A549 (cell line): ENCODE measurements at regions not wholly inside any gene's neighbourhood (a gene's known extent, or its start where the extent isn't known, plus 50 kb on each side); places are given as distances from the start of the nearest gene placed in this dataset.

ENCODE experiments used
- JUN ChIP-seq, 2 experiments: fragments of >200 bp; sonication (Bioruptor Twin); formaldehyde crosslinking; IDR thresholded peaks; 2 replicates in 1 of 2; 3 replicates in 1 of 2; pipeline ENCODE4 v1.6.1; 2016 to 2017
- NR3C1 ChIP-seq: fragments of >200 bp; sonication (Bioruptor Twin); formaldehyde crosslinking; IDR thresholded peaks from 3 replicates; pipeline ENCODE4 v1.6.1; 2017
- POLR2A ChIP-seq: IDR thresholded peaks from 2 replicates; pipeline ENCODE4 v1.6.1; 2012; ENCODE audit warnings: mild to moderate bottlenecking, low read length
- RAD21 ChIP-seq, 2 experiments: fragments of >200 bp in 1 of 2; sonication (Bioruptor Twin) in 1 of 2; formaldehyde crosslinking in 1 of 2; IDR thresholded peaks in 1 of 2; conservative IDR thresholded peaks in 1 of 2; 2 replicates in 1 of 2; 3 replicates in 1 of 2; pipeline ENCODE4 v1.6.1; 2012 to 2018; ENCODE audit warnings: inconsistent platforms in 1 of 2
- ZFP36 ChIP-seq: fragments of 450-650 bp; IDR thresholded peaks from 2 replicates; pipeline ENCODE4 v1.6.1; 2014; ENCODE audit warnings: borderline replicate concordance; ENCODE audit not compliant: partially characterized antibody
- TF ChIP-seq, protein P1 (sequence below): fragments of >200 bp; sonication (Bioruptor Twin); formaldehyde crosslinking; IDR thresholded peaks from 2 replicates; pipeline ENCODE4 v1.6.1; 2016
- TF ChIP-seq, protein P2 (sequence below): fragments of >200 bp; sonication (Bioruptor Twin); formaldehyde crosslinking; IDR thresholded peaks from 3 replicates; pipeline ENCODE4 v1.5.1; 2016

DNA sequence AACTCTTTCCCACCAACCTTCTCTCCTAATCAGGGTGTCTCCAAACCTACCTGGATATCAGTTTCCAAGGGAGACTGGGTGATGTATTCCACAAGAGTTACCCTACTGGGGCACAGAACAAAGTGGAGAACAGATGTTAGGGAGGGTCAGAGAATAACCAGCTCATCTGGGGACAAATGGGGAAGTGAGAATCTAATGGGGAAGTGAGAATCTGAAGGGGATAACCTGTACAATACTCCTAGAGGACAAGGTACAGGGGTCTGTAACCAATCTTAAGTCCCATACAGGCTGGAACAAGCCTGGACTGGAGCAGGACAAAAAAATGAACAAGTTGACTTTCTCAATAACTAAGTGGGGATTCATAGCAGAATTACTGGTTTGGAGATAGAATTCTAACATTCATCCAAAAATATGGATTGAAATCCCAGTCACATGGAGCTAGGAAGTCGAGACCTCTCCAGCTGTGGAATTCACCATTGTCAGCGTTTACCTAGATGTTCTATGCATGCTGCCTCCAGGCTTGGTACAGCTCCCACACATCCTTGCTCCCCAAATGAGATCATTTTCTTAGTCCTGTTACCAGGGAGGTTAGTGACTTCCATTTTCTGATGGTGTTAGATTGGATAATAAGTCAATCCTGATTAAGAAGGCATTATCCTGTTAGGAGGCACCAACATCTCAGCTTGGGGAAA, 214.8 kb upstream of the MOCS1 start:
- no peak for TF ChIP-seq RAD21 (conservative IDR thresholded peaks at IDR 0.05 in 1 of 2, IDR thresholded peaks at IDR 0.05 in 1 of 2)
- TF ChIP-seq, protein P1, sequence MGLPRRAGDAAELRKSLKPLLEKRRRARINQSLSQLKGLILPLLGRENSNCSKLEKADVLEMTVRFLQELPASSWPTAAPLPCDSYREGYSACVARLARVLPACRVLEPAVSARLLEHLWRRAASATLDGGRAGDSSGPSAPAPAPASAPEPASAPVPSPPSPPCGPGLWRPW: no peak
- TF ChIP-seq, protein P2, sequence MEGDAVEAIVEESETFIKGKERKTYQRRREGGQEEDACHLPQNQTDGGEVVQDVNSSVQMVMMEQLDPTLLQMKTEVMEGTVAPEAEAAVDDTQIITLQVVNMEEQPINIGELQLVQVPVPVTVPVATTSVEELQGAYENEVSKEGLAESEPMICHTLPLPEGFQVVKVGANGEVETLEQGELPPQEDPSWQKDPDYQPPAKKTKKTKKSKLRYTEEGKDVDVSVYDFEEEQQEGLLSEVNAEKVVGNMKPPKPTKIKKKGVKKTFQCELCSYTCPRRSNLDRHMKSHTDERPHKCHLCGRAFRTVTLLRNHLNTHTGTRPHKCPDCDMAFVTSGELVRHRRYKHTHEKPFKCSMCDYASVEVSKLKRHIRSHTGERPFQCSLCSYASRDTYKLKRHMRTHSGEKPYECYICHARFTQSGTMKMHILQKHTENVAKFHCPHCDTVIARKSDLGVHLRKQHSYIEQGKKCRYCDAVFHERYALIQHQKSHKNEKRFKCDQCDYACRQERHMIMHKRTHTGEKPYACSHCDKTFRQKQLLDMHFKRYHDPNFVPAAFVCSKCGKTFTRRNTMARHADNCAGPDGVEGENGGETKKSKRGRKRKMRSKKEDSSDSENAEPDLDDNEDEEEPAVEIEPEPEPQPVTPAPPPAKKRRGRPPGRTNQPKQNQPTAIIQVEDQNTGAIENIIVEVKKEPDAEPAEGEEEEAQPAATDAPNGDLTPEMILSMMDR: no peak
- TF ChIP-seq NR3C1: no peak
- no peak for TF ChIP-seq POLR2A
- TF ChIP-seq ZFP36: no peak
- no peak for TF ChIP-seq JUN (IDR thresholded peaks at IDR 0.05)
